Activated CD8-positive, alpha-beta memory T cell treated with anti-CD3 and anti-CD28 coated beads, Interleukin-2, amount 50 U/mL, for 48 hours (primary cell): ENCODE measurements at regions not wholly inside any gene's neighbourhood (a gene's known extent, or its start where the extent isn't known, plus 50 kb on each side); places are given as distances from the start of the nearest gene placed in this dataset.
"Not testable (repeated sequence)": the region's sequence is repeated elsewhere in the genome, so short reads cannot be mapped to it uniquely, and the experiment has no call there.

ENCODE experiments used
- DNase-seq: peaks from one replicate; pipeline ENCODE4 v3.0.0-alpha.2; 2020

- peak; percentile 29 for DNase-seq
These were observed 64.9 kb downstream of the SMIM38 start for GRCh38 chr11:69220561-69221051.

GRCh38 chr11:69221086-69221485 lies 65.4 kb downstream of the SMIM38 start:
- DNase-seq, result no peak

GRCh38 chr11:69221636-69222035 lies 65.9 kb downstream of the SMIM38 start:
- not testable (repeated sequence) for DNase-seq

DNA sequence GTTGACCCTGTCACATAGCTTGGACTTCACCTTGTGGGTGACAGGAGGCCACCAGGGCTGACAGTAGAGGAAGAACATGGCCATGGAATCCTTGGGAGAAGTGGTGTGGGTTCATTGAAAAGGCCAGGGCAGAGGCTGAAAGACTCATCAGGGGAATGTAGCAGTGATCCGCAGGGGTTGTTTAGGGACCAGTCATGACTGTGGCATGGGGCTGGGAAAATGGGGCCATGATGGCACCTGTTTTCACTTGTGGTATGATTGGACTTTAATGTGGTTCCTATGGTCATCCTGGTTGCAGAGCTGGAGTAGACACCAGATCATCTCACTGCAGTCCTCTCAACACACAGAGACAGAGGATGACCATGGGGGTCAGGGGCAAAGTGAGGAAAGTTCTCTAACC lies 66.7 kb upstream of the MYEOV start:
- DNase-seq, result no peak

DNA sequence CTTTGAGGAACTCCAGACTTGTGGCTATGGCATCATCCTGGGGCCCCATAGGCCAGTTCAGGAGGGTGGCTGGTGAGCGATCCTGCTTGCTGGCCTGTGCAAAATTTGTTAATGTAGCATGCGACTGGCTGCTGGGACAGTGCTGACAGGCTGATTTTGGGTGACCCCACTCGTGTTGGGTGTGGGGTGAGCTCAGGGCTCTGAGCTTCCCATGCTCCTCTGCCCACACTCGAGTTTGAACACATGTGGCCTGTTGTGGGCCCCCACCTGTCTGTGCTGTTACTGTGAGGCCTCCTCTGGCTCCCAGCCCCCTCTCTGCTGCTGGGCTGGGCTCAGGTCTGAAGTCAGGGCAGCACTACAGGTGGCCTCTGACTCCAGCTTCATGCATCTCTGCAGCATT lies 64.4 kb upstream of the MYEOV start:
- peak; percentile 28 for DNase-seq

DNA sequence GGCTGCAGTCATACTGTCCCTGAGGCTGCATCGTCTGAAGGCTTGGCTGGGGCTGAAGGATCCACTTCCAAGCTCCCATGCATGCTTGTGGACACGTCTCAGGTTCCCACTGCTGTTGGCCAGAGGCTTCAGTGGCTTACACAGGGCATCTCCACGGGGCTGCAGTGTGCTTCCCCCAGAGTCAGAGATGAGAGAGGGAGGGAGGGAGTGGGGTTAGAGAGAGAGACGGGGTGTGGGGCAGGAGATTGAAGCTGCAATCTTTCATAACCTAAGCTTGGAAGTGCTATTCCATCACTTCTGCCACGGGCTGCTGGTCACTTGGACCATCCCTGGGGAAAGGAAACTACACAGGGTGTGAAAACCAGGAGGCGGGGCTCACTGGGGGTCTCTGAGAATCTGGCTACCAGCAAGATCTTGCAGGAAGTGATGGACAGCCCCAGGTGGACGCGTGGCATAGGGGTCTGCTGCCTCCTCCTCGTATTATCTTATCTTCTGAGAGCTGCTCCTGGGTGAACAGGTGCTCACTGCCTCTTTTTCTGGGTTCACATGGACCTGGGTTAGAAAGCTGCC lies 63.0 kb upstream of the MYEOV start:
- peak; percentile 12 for DNase-seq

DNA sequence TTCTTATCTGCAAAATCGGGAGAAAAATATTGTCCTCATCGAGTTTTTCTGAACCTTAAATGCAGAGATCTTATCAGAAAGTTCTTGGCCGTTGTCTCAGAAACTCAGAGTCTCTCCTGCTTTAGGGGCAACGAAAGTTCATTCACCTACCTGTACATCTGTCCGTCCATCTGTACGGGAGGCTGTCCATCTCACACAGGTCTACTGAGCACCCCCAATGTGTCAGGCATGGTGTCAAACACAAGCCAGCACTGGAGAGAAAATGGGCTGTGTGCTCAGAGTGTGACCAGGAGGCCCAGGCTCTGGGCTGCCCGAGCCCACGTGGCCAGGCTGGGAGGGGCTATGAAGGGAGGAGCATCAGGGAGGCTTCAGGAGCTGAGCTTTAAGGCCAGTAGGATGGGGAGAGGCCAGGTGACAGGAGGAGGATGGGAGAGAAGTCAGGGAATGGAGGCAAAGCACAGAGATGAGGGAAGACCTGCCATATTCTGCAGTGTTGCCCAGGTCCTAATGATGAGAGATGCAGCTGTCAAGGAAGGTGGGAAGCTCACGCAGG lies 62.4 kb upstream of the MYEOV start:
- DNase-seq, result peak; percentile 10

- DNase-seq, result peak; percentile 39
These were observed 60.9 kb upstream of the MYEOV start for GRCh38 chr11:69232821-69233743.

- peak; percentile 23 for DNase-seq
These were observed 60.0 kb upstream of the MYEOV start for GRCh38 chr11:69233744-69234570.

DNA sequence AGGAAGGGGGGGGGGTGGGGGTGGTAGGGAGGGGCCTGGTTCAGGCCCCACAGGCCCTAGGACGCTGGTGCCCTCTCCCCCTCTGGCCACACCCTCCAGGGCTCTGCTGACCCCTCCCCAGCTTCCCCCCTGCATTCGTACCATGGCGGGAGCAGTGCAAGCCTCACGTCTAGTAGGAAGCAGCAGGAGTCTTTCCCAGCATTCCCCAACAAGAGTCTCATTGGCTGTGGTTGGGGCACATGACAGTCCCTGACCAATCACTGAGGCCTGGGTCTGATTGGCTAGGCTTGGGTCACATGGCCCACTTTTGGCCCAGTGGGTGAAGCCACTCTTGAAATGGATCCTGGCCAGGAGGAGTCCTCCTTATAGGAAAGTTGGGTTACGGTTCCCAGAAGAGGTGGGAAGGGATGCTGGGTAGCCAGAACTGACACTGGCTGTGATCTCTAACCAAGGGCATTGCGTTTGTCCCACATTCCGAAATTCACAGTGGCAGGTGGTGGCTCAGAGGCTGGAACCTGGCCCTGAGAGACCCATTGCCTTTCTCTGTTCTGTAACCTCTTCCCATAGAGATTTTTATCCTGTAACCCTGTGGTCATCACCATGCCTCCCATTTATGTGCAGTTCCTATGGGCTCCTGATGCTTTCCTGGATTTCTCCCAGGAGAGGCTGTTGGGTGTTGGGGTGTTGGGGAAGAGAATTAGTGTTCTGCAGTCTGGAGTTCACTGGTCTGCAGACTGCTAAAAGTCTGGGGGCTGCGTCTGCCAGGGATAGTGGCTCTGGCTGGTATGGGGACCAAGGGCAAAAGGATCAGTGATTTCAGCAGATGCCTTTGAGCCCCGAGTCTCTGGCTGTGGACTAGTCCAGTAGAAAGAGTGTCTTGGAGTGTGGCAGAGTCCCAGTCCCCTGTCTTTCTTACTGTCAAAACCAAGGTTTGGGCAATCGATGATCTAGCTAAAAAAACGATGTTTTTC lies 58.9 kb upstream of the MYEOV start:
- peak; percentile 22 for DNase-seq

- peak; percentile 53 for DNase-seq
These were observed 55.2 kb upstream of the MYEOV start for GRCh38 chr11:69238573-69239351.

GRCh38 chr11:69239641-69240040 lies 54.3 kb upstream of the MYEOV start:
- DNase-seq, result peak; percentile 50

- DNase-seq, result peak; percentile 48
These were observed 53.5 kb upstream of the MYEOV start for GRCh38 chr11:69240332-69241074.

- DNase-seq, result peak; percentile 23
These were observed 52.7 kb upstream of the MYEOV start for GRCh38 chr11:69241075-69241740.

DNA sequence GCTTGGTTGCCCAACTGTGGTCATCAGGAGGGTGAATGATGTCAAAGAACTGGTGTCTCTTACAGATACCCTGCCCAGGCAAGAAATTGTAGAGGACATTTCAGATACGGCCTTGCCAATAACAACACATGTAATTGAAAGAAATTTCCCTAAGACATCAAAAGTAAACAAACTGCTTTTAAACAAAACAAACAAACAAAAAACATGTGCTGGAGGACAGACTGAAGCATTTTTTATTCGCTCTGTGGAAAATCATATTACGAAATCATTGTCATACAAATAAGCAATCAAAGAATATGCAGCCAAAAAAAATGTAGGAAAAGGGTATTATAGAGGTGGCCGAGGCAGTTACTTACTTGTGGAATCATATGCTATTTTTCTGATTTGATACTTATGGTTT lies 52.1 kb upstream of the MYEOV start:
- DNase-seq, result no peak

- peak; percentile 43 for DNase-seq
These were observed 51.6 kb upstream of the MYEOV start for GRCh38 chr11:69242266-69242920.

DNA sequence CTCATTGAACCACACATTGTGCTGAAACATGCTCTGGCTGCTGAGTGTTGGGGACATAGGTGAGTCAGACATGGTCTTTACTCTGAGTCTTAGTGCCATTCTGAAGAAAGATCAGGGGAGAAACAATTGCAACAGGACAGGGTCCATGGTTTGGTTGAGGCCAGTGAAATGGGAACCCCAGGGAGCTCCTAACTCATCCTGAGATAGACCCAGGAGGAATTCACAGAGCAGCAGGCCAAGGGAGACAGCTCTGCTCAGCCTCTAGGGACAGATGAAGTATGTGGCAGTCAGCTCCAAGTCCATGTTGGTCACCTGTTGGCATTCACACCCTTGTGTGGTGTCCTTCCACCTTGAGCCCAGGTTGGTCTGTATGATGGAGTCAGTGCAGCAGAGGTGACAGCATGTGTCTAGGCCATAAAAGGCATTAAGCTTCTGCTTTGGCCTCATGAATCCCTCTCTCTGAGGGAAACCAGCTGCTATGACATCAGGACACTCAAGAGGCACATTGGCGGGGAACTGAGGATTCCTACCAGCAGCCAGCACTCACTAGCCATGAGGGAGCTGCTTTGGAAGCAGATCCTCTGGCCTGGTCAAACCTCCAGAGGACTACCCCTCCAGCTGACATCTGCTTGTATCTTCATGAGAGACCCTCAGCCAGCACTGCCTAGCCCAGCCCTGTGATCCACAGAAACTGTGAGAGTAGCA lies 50.3 kb upstream of the MYEOV start:
- DNase-seq, result peak; percentile 39
